Nephron (organoid): ENCODE measurements at regions not wholly inside any gene's neighbourhood (a gene's known extent, or its start where the extent isn't known, plus 50 kb on each side); places are given as distances from the start of the nearest gene placed in this dataset.
"Not testable (repeated sequence)": the region's sequence is repeated elsewhere in the genome, so short reads cannot be mapped to it uniquely, and the experiment has no call there.

Source experiments
- H3K27ac Mint-ChIP-seq, 3 experiments: 2 replicates each; pipeline ENCODE4 v1.8.0; 2020; ENCODE audit warnings: mixed read lengths in 3 of 3, mild to moderate bottlenecking in 2 of 3, moderate library complexity in 1 of 3
- H3K27me3 Mint-ChIP-seq: 2 replicates; pipeline ENCODE4 v1.8.0; 2021; ENCODE audit warnings: low read depth, mild to moderate bottlenecking, moderate library complexity, mixed read lengths
- H3K36me3 Mint-ChIP-seq: 2 replicates; pipeline ENCODE4 v1.8.0; 2020; ENCODE audit warnings: low read depth, mixed read lengths
- H3K4me1 Mint-ChIP-seq: 2 replicates; pipeline ENCODE4 v1.8.0; 2020; ENCODE audit warnings: mixed read lengths
- H3K4me3 Mint-ChIP-seq, 3 experiments: 2 replicates each; pipeline ENCODE4 v1.8.0; 2020; ENCODE audit warnings: mild to moderate bottlenecking in 3 of 3, mixed read lengths in 3 of 3, moderate library complexity in 2 of 3
- H3K9me3 Mint-ChIP-seq: 2 replicates; pipeline ENCODE4 v1.8.0; 2020; ENCODE audit warnings: mixed read lengths
- TF ChIP-seq, protein P1 (sequence below), 3 experiments: fragments of 200-600 bp; sonication (generic); IDR thresholded peaks; one replicate each; pipeline ENCODE4 v1.5.0; 2021; ENCODE audit warnings: antibody characterized with exemption in 3 of 3; ENCODE audit not compliant: unreplicated experiment in 3 of 3

DNA sequence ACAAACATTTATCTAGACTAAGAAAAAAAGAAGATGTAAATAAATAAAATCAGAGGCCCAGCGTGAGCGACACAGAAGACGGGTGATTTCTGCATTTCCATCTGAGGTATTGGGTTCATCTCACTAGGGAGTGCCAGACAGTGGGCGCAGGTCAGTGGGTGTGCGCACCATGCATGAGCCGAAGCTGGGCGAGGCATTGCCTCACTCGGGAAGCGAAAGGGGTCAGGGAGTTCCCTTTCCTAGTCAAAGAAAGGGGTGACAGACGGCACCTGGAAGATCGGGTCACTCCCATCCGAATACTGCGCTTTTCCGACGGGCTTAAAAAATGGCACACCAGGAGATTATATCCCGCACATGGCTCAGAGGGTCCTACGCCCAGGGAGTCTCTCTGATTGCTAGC is 79.5 kb upstream of the ABCD2 start:
- H3K27me3 Mint-ChIP-seq, H3K4me3 Mint-ChIP-seq, H3K27ac Mint-ChIP-seq, H3K36me3 Mint-ChIP-seq, H3K4me1 Mint-ChIP-seq: not testable (repeated sequence)
- peaks cover 13% of the 10 kb centered on the region for H3K9me3 Mint-ChIP-seq

GRCh38 chr12:39697108-39697507 is 77.5 kb upstream of the ABCD2 start:
- Mint-ChIP-seq H3K9me3 (peaks cover 13% of the 10 kb centered on the region), H3K27me3 (no peaks in the 10 kb centered on the region)

GRCh38 chr12:39692258-39692853 is 72.8 kb upstream of the ABCD2 start:
- no peaks in the 10 kb centered on the region for H3K4me1 Mint-ChIP-seq
- H3K27me3 Mint-ChIP-seq: no peaks in the 10 kb centered on the region
- H3K9me3 Mint-ChIP-seq: peaks cover 2% of the 10 kb centered on the region
- TF ChIP-seq, protein P1, sequence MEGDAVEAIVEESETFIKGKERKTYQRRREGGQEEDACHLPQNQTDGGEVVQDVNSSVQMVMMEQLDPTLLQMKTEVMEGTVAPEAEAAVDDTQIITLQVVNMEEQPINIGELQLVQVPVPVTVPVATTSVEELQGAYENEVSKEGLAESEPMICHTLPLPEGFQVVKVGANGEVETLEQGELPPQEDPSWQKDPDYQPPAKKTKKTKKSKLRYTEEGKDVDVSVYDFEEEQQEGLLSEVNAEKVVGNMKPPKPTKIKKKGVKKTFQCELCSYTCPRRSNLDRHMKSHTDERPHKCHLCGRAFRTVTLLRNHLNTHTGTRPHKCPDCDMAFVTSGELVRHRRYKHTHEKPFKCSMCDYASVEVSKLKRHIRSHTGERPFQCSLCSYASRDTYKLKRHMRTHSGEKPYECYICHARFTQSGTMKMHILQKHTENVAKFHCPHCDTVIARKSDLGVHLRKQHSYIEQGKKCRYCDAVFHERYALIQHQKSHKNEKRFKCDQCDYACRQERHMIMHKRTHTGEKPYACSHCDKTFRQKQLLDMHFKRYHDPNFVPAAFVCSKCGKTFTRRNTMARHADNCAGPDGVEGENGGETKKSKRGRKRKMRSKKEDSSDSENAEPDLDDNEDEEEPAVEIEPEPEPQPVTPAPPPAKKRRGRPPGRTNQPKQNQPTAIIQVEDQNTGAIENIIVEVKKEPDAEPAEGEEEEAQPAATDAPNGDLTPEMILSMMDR (IDR thresholded peaks at IDR 0.05; ENCODE audit: unreplicated experiment in 3 of 3): peak; percentile 29 to 50 (median 31)
- H3K4me3 Mint-ChIP-seq: no peak overlapping the region
- H3K36me3 Mint-ChIP-seq: no peaks in the 10 kb centered on the region
- H3K27ac Mint-ChIP-seq: no peak overlapping the region

More at GRCh38 chr12:39697108-39697507, 77.5 kb upstream of the ABCD2 start:
- TF ChIP-seq, protein P1 (IDR thresholded peaks at IDR 0.05; ENCODE audit: unreplicated experiment in 3 of 3): no peak
- Mint-ChIP-seq H3K36me3 (no peaks in the 10 kb centered on the region), H3K27ac (no peak overlapping the region), H3K4me1 (no peaks in the 10 kb centered on the region), H3K4me3 (no peak overlapping the region)

DNA sequence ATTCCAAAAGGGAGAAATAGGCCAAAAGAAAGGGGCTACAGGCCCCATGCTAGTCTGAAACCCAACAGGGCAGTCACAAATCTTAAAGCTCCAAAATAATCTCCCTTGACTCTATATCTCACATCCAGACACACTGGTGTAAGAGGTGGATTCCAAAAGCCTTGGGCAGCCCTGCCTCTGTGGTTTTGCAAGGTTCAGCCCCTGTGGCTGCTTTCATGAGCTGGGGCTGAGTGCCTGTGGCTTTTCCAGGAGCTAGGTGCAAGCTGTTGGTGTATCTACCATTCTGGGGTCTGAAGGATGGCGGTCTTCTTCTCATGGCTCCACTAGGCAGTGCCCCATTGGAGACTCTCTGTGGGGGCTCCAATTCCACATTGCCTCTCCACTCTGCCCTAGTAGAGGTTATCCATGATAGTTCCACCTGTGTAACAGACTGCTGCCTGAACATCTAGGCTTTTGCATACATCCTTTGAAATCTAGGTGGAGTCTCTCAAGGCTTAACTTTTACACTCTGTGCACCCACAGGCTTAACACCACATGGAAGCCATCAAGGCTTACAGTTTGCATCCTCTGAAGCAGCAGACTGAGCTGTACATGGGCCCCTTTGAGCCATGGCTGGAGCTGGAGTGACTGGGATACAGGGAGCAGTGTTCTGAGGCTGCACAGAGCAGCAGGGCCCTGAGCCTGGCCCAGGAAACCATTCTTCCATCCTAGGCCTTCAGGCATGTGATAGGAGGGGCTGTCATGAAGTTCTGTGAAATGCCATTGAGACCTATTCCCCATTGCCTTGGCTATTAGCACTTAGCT is 66.5 kb upstream of the ABCD2 start:
- TF ChIP-seq, protein P1 (IDR thresholded peaks at IDR 0.05; ENCODE audit: unreplicated experiment in 3 of 3): no peak
- no peaks in the 10 kb centered on the region for H3K27me3 Mint-ChIP-seq
- H3K9me3 Mint-ChIP-seq: no peaks in the 10 kb centered on the region
- H3K27ac Mint-ChIP-seq: no peak overlapping the region
- H3K4me3 Mint-ChIP-seq: no peak overlapping the region
- H3K4me1 Mint-ChIP-seq: no peaks in the 10 kb centered on the region
- H3K36me3 Mint-ChIP-seq: no peaks in the 10 kb centered on the region

DNA sequence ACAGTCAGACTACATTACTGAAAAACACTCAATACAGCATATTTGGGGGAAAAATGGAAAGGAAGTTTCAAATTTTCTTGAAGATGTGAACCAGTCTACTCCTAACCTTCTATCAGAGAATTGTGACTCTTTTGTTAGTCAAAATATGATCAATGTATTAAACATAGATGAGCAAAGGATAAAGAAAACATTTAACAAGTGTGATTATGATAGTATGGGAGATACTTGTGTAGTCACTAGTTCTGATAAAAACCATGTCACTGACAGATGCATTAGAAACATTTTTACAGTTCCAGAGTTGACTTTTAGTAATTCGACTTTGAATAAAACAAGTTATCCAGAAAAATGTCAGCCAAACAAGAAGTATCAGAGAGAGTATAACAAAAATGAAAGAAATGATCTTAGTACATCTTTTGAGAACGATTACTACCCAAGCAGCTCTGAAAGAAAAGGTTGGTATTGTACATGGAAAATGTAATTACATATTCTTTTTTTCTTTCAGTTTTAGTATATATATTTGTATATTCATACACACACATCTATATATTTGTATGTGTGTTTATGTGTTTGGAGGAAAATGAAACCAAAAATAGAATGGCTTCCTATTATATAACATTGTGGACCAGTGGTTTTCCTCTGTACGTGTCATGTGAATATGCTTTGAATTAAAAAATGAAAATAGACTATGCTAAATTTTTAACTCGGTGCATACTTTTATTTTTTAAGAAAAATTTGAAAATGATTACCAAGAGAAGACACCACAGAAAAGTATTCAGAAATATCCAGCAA is 63.3 kb upstream of the ABCD2 start:
- Mint-ChIP-seq H3K4me3 (no peak overlapping the region), H3K9me3 (no peaks in the 10 kb centered on the region), H3K36me3 (no peaks in the 10 kb centered on the region), H3K4me1 (no peaks in the 10 kb centered on the region), H3K27ac (no peak overlapping the region), H3K27me3 (no peaks in the 10 kb centered on the region)
- TF ChIP-seq, protein P1 (IDR thresholded peaks at IDR 0.05; ENCODE audit: unreplicated experiment in 3 of 3): no peak

- TF ChIP-seq, protein P1 (IDR thresholded peaks at IDR 0.05; ENCODE audit: unreplicated experiment in 3 of 3): no peak
- no peaks in the 10 kb centered on the region for H3K4me1 Mint-ChIP-seq
- no peaks in the 10 kb centered on the region for H3K27me3 Mint-ChIP-seq
- no peaks in the 10 kb centered on the region for H3K36me3 Mint-ChIP-seq
- H3K4me3 Mint-ChIP-seq: no peak overlapping the region
- no peak overlapping the region for H3K27ac Mint-ChIP-seq
- H3K9me3 Mint-ChIP-seq: peaks cover 6% of the 10 kb centered on the region
These were observed 55.7 kb upstream of the ABCD2 start for GRCh38 chr12:39675263-39675662.
